Suprapubic skin (tissue), 3 donors: ENCODE measurements at regions not wholly inside any gene's neighbourhood (a gene's known extent, or its start where the extent isn't known, plus 50 kb on each side); places are given as distances from the start of the nearest gene placed in this dataset.

Experiments
- POLR2AphosphoS5 ChIP-seq, 3 donors: sonication (generic); formaldehyde crosslinking; IDR thresholded peaks; one replicate each; pipeline ENCODE4 v1.6.1; 2017; ENCODE audit warnings: antibody characterized with exemption in 3 of 3
- TF ChIP-seq, protein P1 (sequence below), 2 donors: fragments of 200-600 bp in 1 of 2; fragments of 450-650 bp in 1 of 2; sonication (generic) in 1 of 2; IDR thresholded peaks; one replicate each; pipeline ENCODE4 v1.5.1; 2016 to 2019; ENCODE audit warnings: antibody characterized with exemption in 2 of 2, mild to moderate bottlenecking in 1 of 2, moderate library complexity in 1 of 2

DNA sequence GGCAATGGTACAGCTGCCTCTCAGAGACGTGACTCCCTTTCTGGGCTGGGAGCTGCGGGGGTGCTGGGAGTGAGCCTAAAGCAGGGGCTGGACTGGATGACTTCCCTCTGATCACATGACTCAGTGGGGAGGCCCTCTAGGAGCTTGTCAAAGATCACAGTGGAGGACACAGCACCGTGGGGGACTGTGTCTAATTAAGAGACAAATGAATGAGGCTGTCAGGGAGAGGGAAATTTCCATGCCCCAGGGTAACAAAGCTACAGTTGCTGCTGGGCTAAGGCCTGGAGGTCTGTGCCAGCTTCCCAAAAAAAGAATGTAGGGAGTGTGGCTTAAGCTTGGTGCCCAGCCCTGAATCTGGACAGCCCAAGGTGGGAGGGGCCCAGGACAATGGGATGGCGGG lies 262.8 kb upstream of the PLET1 start:
- TF ChIP-seq, protein P1, sequence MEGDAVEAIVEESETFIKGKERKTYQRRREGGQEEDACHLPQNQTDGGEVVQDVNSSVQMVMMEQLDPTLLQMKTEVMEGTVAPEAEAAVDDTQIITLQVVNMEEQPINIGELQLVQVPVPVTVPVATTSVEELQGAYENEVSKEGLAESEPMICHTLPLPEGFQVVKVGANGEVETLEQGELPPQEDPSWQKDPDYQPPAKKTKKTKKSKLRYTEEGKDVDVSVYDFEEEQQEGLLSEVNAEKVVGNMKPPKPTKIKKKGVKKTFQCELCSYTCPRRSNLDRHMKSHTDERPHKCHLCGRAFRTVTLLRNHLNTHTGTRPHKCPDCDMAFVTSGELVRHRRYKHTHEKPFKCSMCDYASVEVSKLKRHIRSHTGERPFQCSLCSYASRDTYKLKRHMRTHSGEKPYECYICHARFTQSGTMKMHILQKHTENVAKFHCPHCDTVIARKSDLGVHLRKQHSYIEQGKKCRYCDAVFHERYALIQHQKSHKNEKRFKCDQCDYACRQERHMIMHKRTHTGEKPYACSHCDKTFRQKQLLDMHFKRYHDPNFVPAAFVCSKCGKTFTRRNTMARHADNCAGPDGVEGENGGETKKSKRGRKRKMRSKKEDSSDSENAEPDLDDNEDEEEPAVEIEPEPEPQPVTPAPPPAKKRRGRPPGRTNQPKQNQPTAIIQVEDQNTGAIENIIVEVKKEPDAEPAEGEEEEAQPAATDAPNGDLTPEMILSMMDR (IDR thresholded peaks at IDR 0.05) = no peak
- TF ChIP-seq POLR2AphosphoS5 (IDR thresholded peaks at IDR 0.05) = no peak
